ENCODE measurements at regions not wholly inside any gene's neighbourhood (a gene's known extent, or its start where the extent isn't known, plus 50 kb on each side); places are given as distances from the start of the nearest gene placed in this dataset.

DNA sequence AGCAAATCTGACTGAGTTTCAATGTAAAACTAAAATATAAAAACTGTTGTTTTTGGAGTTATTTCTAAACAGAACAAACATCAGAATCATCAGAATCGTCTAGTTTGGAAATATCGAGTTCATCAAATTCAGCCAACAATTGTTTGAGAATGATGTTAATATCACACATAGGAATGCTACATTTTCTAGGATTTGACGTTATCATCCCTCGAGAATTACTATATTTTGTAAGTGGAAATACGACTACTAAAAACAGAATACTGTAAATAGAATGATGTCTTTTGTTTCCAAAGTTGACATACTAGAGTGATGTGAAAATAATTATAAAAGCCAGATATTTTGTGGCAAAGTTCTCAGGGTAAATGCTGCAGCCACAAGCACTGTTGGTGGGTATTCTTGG, 805.9 kb downstream of the TLE1 start (continued):
- TF ChIP-seq, protein P1, sequence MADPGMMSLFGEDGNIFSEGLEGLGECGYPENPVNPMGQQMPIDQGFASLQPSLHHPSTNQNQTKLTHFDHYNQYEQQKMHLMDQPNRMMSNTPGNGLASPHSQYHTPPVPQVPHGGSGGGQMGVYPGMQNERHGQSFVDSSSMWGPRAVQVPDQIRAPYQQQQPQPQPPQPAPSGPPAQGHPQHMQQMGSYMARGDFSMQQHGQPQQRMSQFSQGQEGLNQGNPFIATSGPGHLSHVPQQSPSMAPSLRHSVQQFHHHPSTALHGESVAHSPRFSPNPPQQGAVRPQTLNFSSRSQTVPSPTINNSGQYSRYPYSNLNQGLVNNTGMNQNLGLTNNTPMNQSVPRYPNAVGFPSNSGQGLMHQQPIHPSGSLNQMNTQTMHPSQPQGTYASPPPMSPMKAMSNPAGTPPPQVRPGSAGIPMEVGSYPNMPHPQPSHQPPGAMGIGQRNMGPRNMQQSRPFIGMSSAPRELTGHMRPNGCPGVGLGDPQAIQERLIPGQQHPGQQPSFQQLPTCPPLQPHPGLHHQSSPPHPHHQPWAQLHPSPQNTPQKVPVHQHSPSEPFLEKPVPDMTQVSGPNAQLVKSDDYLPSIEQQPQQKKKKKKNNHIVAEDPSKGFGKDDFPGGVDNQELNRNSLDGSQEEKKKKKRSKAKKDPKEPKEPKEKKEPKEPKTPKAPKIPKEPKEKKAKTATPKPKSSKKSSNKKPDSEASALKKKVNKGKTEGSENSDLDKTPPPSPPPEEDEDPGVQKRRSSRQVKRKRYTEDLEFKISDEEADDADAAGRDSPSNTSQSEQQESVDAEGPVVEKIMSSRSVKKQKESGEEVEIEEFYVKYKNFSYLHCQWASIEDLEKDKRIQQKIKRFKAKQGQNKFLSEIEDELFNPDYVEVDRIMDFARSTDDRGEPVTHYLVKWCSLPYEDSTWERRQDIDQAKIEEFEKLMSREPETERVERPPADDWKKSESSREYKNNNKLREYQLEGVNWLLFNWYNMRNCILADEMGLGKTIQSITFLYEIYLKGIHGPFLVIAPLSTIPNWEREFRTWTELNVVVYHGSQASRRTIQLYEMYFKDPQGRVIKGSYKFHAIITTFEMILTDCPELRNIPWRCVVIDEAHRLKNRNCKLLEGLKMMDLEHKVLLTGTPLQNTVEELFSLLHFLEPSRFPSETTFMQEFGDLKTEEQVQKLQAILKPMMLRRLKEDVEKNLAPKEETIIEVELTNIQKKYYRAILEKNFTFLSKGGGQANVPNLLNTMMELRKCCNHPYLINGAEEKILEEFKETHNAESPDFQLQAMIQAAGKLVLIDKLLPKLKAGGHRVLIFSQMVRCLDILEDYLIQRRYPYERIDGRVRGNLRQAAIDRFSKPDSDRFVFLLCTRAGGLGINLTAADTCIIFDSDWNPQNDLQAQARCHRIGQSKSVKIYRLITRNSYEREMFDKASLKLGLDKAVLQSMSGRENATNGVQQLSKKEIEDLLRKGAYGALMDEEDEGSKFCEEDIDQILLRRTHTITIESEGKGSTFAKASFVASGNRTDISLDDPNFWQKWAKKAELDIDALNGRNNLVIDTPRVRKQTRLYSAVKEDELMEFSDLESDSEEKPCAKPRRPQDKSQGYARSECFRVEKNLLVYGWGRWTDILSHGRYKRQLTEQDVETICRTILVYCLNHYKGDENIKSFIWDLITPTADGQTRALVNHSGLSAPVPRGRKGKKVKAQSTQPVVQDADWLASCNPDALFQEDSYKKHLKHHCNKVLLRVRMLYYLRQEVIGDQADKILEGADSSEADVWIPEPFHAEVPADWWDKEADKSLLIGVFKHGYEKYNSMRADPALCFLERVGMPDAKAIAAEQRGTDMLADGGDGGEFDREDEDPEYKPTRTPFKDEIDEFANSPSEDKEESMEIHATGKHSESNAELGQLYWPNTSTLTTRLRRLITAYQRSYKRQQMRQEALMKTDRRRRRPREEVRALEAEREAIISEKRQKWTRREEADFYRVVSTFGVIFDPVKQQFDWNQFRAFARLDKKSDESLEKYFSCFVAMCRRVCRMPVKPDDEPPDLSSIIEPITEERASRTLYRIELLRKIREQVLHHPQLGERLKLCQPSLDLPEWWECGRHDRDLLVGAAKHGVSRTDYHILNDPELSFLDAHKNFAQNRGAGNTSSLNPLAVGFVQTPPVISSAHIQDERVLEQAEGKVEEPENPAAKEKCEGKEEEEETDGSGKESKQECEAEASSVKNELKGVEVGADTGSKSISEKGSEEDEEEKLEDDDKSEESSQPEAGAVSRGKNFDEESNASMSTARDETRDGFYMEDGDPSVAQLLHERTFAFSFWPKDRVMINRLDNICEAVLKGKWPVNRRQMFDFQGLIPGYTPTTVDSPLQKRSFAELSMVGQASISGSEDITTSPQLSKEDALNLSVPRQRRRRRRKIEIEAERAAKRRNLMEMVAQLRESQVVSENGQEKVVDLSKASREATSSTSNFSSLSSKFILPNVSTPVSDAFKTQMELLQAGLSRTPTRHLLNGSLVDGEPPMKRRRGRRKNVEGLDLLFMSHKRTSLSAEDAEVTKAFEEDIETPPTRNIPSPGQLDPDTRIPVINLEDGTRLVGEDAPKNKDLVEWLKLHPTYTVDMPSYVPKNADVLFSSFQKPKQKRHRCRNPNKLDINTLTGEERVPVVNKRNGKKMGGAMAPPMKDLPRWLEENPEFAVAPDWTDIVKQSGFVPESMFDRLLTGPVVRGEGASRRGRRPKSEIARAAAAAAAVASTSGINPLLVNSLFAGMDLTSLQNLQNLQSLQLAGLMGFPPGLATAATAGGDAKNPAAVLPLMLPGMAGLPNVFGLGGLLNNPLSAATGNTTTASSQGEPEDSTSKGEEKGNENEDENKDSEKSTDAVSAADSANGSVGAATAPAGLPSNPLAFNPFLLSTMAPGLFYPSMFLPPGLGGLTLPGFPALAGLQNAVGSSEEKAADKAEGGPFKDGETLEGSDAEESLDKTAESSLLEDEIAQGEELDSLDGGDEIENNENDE (IDR thresholded peaks at IDR 0.05; ENCODE audit: insufficient replicate concordance, low read length), result no peak
- TF ChIP-seq RNF2 (IDR thresholded peaks at IDR 0.05; ENCODE audit: borderline replicate concordance, low read depth, low read length, missing control alignments, poor library complexity, severe bottlenecking) (no peak), TBP (IDR thresholded peaks at IDR 0.05; ENCODE audit: low read depth, low read length) (no peak), TEAD4 (IDR thresholded peaks at IDR 0.05; ENCODE audit: low read depth, low read length) (no peak), MAFK (IDR thresholded peaks at IDR 0.05; ENCODE audit: low read depth, low read length) (no peak), CHD1 (IDR thresholded peaks at IDR 0.05; ENCODE audit: low read depth, low read length) (no peak), SIRT6 (IDR thresholded peaks at IDR 0.05; ENCODE audit: low read length) (no peak), PHF8 (conservative IDR thresholded peaks at IDR 0.05; ENCODE audit: low read depth, low read length) (no peak), SUZ12 (IDR thresholded peaks at IDR 0.05; ENCODE audit: low read length) (no peak), HDAC6 (IDR thresholded peaks at IDR 0.05; ENCODE audit: low read depth, low read length) (no peak)
- TF ChIP-seq, protein P2, sequence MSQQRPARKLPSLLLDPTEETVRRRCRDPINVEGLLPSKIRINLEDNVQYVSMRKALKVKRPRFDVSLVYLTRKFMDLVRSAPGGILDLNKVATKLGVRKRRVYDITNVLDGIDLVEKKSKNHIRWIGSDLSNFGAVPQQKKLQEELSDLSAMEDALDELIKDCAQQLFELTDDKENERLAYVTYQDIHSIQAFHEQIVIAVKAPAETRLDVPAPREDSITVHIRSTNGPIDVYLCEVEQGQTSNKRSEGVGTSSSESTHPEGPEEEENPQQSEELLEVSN (IDR thresholded peaks at IDR 0.05), result no peak
